ENCODE measurements at regions not wholly inside any gene's neighbourhood (a gene's known extent, or its start where the extent isn't known, plus 50 kb on each side); places are given as distances from the start of the nearest gene placed in this dataset.
"Not testable (repeated sequence)": the region's sequence is repeated elsewhere in the genome, so short reads cannot be mapped to it uniquely, and the experiment has no call there.

GRCh38 chr2:87593784-87594610 is 153.9 kb upstream of the PLGLB2 start:
- TF ChIP-seq POLR2A (IDR thresholded peaks at IDR 0.05; ENCODE audit: low read length) = peak; percentile 39
- TF ChIP-seq GATA1 (IDR thresholded peaks at IDR 0.05; ENCODE audit: low read depth, low read length) = not testable (repeated sequence)
